Ramos (cell line): ENCODE measurements at regions not wholly inside any gene's neighbourhood (a gene's known extent, or its start where the extent isn't known, plus 50 kb on each side); places are given as distances from the start of the nearest gene placed in this dataset.

Source experiments
- in situ Hi-C: fragments of 300-500 bp; cut with MboI; formaldehyde crosslinking; loops from one replicate; pipeline ENCODE4 v1.14.3; 2022; ENCODE audit warnings: low sequenced_read_pairs; ENCODE audit not compliant: unreplicated experiment

DNA sequence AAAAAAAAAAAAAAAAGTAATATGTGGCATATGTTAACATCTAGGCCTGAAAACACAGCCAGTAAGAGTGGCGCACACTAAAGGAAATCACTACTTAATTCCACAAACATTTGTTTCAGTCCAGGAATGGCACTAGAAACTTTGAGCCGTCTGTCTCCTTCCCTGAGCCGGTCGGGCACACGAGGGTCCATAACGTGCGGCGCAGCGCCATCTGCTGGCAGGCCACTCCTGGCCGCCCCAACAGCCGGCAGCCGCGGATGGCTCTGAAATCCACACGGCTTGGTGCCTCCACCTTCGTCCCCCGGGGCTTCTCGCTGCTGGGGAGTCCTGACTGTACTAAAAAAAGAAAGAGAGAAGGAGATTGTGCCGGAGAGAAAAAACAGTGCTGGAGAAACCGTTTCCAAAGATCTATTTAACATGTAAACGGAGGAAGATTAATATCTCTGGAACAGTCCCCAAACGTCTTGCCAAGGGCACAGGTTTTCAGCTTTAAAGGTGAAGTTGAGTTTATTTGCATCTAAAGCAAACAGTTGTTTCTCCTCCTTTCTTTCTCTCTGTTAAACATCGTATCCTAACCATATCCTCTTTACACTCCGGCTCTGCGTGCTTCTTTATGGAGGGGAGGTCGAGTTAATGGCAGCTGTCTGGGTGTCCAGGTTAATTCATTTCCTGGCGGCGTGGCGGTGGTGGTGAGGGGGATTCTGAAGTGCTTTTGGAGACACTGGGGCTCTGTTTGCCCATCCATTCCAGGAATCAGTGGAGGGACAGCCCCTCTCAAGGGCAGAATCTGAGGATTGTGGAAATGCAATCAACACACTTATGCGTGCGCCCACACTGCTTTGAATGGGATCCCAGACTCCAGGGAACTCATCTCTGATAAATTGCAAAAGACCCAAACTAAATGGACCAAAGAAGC is 611.3 kb upstream of the SALL1 start:
- in situ Hi-C loops: no loop called here

DNA sequence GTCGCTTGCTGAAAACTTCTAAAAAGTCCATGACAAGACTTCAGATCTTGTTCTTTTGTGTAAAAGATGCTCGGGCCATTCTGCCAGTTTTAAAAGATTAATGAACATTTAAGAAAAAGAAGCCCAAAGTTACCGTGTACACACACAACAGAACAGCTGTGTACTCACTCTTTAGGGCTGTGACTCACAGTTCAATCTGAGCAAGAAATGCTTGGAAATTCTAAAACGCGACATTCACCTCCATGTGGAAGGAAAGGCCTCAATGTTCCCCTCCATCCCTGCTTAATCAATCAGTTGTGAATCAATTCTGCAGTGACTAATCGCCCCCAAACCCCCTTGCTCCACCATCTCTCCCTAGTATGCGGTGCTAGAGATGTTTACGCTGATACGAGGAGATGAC is 609.9 kb upstream of the SALL1 start:
- in situ Hi-C loops: no loop called here

- in situ Hi-C loops: no loop called here
These were observed 608.9 kb upstream of the SALL1 start for GRCh38 chr16:51759999-51760398.

- in situ Hi-C loops: no loop called here
These were observed 608.3 kb upstream of the SALL1 start for GRCh38 chr16:51759329-51759728.

- in situ Hi-C loops: no loop called here
These were observed 606.9 kb upstream of the SALL1 start for GRCh38 chr16:51757921-51758479.

DNA sequence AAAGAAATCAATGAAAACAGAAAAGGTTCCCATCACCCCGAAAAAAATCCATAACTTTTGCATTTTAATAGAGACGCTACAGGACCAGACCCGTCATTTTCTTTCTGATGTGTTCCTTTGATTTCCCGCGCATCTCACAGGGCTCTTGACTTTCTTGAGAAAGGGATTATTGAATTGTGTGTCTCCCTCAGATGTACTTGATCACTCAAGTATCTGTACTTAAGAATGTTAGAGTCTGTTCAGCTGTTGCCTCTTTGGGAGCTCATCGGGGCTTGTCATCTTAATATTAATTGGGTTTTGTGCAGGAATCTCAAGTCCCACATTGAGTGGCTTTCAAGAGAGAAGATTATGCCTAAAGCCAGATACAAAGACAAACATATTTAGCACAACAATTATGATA is 606.4 kb upstream of the SALL1 start:
- in situ Hi-C loops: no loop called here

GRCh38 chr16:51757124-51757470 is 606.0 kb upstream of the SALL1 start:
- in situ Hi-C loops: no loop called here

- in situ Hi-C loops: no loop called here
These were observed 605.5 kb upstream of the SALL1 start for GRCh38 chr16:51756447-51757123.

GRCh38 chr16:51755577-51756355 is 604.7 kb upstream of the SALL1 start:
- in situ Hi-C loops: no loop called here

DNA sequence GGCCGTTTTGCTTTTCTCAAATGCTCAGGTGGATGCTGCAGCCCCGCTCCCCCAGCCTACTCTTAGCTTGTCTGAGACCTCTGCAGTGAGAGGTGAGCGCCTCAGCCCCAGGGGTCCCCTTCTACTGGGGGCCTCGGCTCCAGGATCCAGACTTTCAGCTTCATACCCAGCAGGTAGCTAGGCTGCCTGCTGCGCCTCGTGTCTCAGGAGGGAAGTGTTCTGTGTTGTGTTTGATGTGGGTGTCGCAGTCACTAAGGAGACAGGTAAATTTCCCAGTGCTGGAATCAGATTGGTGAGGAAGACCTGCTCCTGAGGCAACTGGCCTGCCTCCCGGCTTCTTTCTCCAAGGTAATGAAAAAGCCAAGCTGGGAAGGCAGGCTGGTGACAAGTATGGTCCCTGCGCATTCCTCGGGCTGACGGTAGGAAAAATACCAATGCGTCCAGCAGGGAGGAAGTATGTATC is 604.0 kb upstream of the SALL1 start:
- in situ Hi-C loops: no loop called here

- in situ Hi-C loops: no loop called here
These were observed 602.5 kb upstream of the SALL1 start for GRCh38 chr16:51753467-51754127.

DNA sequence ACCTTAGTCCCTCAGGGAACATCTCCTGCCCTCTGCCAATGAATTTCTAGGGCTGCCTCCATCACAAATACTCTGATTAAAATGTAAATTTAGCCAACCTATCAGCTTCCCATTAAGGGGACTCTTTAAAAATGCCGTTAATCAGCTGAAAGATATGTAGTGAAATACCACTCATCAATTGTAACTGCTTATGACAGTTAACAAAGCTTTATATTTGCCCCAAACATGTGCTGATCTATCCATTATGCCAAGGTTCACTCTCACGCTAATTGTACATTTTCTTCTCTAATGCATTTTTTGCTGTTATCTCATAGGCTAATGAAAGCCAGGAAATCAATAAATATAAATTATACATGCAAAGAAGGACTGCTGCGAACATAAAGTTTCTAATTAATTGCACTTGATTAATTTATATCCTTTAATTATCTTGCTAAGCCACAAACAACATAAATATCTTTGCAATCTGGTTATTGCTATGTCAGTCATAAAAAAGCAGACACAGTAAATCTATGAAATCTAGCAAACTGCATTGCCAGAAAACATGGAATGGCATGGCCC is 601.4 kb upstream of the SALL1 start:
- in situ Hi-C loops: no loop called here

GRCh38 chr16:51747329-51747728 is 596.3 kb upstream of the SALL1 start:
- in situ Hi-C loops: no loop called here

- in situ Hi-C loops: no loop called here
These were observed 583.1 kb upstream of the SALL1 start for GRCh38 chr16:51734220-51734619.

DNA sequence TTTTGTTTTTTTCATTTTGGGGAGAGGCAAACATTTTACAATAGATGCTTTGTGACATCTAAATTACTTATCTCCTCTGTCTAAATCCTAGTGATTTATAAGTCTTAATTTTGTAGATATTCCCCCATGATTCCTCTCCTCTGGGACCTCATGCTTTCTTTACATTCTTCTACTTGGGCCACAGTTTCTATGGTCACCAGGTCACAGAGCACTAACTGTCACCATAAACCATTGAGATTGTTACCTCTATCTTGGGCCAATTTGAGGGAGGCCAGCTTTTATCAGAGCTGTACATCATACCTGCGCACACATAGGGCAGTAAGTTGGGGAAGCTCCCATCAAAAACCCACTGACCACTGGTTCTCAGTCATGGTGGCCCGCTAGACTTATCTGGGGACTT is 582.1 kb upstream of the SALL1 start:
- in situ Hi-C loops: no loop called here

GRCh38 chr16:51731160-51731559 is 580.1 kb upstream of the SALL1 start:
- in situ Hi-C loops: no loop called here

DNA sequence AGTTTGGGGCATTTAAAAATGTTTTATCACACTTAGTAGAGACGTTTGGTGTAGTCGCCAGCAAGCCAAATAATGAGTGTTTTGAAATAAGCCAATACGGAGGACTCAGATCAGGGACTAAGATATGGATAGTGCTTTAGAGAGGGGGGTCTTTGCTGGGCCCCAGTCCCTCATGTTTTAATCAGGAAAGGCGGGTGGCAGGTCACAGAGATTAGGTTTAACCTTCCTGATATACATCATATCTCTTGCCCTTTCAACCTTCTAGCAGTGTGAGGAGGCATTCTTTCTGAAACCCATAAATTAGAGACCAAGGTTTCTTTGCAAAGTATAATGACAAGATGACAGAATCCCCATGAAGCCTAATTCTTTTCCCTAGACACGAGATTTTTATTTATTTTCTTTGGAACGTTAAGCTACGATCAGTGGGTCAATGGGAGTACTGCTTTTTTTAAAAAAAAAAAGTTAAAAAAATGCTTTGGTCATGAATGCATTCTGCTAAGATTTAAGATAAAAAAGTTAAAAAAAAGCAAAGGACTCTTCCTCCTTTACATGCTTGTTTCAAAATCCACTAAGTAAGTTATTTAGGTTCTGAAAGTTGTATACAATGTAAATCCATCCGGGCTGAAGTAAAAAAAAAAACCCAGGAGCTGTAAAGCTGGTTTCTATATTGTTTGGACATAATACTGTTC is 572.1 kb upstream of the SALL1 start:
- in situ Hi-C loops: no loop called here

- in situ Hi-C loops: no loop called here
These were observed 571.4 kb upstream of the SALL1 start for GRCh38 chr16:51722467-51722866.

GRCh38 chr16:51719376-51719775 is 568.3 kb upstream of the SALL1 start:
- in situ Hi-C loops: no loop called here
